KMS-11 (cell line): ENCODE measurements at regions not wholly inside any gene's neighbourhood (a gene's known extent, or its start where the extent isn't known, plus 50 kb on each side); places are given as distances from the start of the nearest gene placed in this dataset.
A peak's percentile ranks its signal among the peaks of the same experiment; 100 is the strongest.

ENCODE experiments used
- H2AFZ ChIP-seq: fragments of 200-600 bp; sonication (generic); 2 replicates; pipeline ENCODE4 v1.6.1; 2016; ENCODE audit warnings: antibody characterized with exemption, mixed run types, low read depth
- H3K27ac ChIP-seq: fragments of 200-600 bp; sonication (generic); 2 replicates; pipeline ENCODE4 v1.6.1; 2016; ENCODE audit warnings: mild to moderate bottlenecking, mixed run types
- H3K27me3 ChIP-seq: fragments of 200-600 bp; sonication (generic); 2 replicates; pipeline ENCODE4 v1.6.1; 2017; ENCODE audit warnings: mild to moderate bottlenecking, low read depth, mixed run types, moderate library complexity; ENCODE audit not compliant: insufficient read depth
- H3K36me3 ChIP-seq: fragments of 200-600 bp; sonication (generic); 2 replicates; pipeline ENCODE4 v1.6.1; 2017; ENCODE audit warnings: mild to moderate bottlenecking, mixed run types; ENCODE audit not compliant: insufficient read depth
- H3K4me1 ChIP-seq: fragments of 200-600 bp; sonication (generic); 2 replicates; pipeline ENCODE4 v1.6.1; 2016; ENCODE audit warnings: mild to moderate bottlenecking, low read depth, mixed run types; ENCODE audit not compliant: poor library complexity, severe bottlenecking
- H3K4me2 ChIP-seq: fragments of 200-600 bp; sonication (generic); 2 replicates; pipeline ENCODE4 v1.7.0; 2016; ENCODE audit warnings: mild to moderate bottlenecking, mixed run types
- H3K4me3 ChIP-seq: fragments of 200-600 bp; sonication (generic); IDR thresholded peaks from 2 replicates; pipeline ENCODE4 v1.6.1; 2017; ENCODE audit warnings: low read depth, low read length, mixed read lengths; ENCODE audit not compliant: insufficient read depth
- H3K79me2 ChIP-seq: fragments of 200-600 bp; sonication (generic); 2 replicates; pipeline ENCODE4 v1.6.1; 2016; ENCODE audit warnings: low read depth, mixed run types; ENCODE audit not compliant: insufficient read depth
- H3K9ac ChIP-seq: fragments of 200-600 bp; sonication (generic); 2 replicates; pipeline ENCODE4 v1.6.1; 2016; ENCODE audit warnings: mild to moderate bottlenecking, mixed run types
- H4K20me1 ChIP-seq: fragments of 200-600 bp; sonication (generic); 2 replicates; pipeline ENCODE4 v1.6.1; 2016; ENCODE audit warnings: mild to moderate bottlenecking, mixed run types; ENCODE audit not compliant: insufficient read depth
- TF ChIP-seq, protein P1 (sequence below): fragments of 200-600 bp; sonication (generic); conservative IDR thresholded peaks from 2 replicates; pipeline ENCODE4 v1.6.1; 2017; ENCODE audit warnings: low read depth, mild to moderate bottlenecking, antibody characterized with exemption, low read length, moderate library complexity, mixed read lengths

DNA sequence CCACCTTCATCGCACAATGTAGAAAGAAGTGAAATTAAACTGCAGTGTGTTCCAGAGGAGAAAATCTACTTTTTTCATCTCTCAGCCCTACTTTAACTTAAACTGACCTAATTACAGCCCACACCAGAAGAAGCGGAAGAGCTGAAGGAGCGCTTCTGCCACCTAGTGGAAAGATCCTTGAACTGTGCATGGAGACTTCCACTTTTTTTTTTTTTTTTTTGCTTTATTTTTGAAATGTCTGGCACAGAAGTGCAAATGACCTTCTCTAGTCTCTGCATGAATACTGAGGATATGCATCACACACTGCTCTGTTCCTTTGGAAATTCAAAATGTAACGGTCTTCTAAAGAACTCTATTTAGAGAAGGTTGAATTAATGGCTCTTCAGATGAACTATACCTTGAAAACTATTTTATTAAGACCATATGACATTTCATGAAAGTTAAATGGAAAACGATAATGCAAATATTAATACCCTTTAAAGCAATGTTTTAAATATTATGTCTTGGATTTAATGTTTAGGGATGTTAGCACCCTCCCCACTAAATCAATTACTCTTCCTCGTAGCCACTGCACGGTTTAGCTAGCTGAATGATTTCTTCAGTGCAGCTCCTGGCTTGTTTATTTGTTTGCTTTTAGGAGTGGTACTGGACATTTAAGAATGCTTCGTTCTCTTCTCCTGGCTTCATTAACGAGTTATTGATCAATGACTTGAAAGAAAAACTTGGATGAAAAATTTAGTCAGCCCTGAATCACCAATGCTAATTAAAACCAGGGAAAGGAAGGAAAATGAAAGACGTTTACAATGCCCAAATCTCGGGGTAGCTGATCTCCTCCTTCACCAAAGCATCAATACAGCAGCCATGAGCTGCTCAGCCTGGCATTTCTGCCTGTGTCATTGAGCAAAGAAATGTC is 569.6 kb upstream of the GJE1 start:
- TF ChIP-seq, protein P1, sequence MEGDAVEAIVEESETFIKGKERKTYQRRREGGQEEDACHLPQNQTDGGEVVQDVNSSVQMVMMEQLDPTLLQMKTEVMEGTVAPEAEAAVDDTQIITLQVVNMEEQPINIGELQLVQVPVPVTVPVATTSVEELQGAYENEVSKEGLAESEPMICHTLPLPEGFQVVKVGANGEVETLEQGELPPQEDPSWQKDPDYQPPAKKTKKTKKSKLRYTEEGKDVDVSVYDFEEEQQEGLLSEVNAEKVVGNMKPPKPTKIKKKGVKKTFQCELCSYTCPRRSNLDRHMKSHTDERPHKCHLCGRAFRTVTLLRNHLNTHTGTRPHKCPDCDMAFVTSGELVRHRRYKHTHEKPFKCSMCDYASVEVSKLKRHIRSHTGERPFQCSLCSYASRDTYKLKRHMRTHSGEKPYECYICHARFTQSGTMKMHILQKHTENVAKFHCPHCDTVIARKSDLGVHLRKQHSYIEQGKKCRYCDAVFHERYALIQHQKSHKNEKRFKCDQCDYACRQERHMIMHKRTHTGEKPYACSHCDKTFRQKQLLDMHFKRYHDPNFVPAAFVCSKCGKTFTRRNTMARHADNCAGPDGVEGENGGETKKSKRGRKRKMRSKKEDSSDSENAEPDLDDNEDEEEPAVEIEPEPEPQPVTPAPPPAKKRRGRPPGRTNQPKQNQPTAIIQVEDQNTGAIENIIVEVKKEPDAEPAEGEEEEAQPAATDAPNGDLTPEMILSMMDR = peak; percentile 91
- Histone ChIP-seq H3K9ac (peak overlapping the region; percentile 11; the same call in 1 of the 2 replicates), H3K4me2 (peak overlapping the region; percentile 75), H3K27ac (no peak overlapping the region; the same call in 1 of the 2 replicates), H3K4me3 (no peak overlapping the region), H3K36me3 (no peaks in the 10 kb centered on the region), H3K79me2 (no peaks in the 10 kb centered on the region), H2AFZ (peak overlapping the region; percentile 77), H4K20me1 (no peaks in the 10 kb centered on the region), H3K27me3 (no peaks in the 10 kb centered on the region), H3K4me1 (peaks cover 14% of the 10 kb centered on the region)

DNA sequence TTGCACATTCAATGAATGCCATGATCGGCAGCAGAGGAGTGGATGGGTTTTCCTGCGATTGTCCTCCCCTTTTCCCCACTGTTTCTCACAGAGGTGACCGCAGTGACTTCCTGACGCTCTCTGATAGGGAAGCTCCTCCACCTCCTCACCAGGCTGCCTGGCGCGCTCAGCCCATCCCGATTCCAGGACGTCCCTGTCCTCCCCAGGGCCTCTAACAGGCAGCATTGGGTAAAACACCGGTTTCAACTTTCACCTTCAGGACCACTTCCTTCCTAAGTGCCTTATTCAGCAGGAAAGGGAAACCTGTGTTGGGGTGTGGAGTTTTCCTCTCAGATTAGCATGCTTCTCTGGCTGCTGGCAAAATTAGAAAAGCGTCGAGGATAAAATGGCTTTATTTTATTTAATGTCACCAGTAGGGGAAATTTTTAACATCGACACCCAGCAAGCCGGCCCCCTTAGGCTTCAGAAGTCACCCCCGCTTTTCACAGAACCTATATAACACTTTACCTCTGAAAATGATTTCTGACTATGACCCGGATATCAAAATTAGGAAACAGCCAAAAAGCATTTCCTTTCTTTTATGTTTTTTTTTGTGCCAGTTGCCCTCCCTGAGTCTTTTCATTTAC is 570.4 kb upstream of the GJE1 start:
- H3K27ac ChIP-seq = no peak overlapping the region; the same call in 1 of the 2 replicates
- H3K36me3 ChIP-seq = no peaks in the 10 kb centered on the region
- no peak overlapping the region for H3K4me3 ChIP-seq
- peaks cover 14% of the 10 kb centered on the region for H3K4me1 ChIP-seq
- peak overlapping the region; percentile 11; the same call in 1 of the 2 replicates for H3K9ac ChIP-seq
- H3K4me2 ChIP-seq = peak overlapping the region; percentile 75
- H3K79me2 ChIP-seq = no peaks in the 10 kb centered on the region
- no peaks in the 10 kb centered on the region for H3K27me3 ChIP-seq
- H4K20me1 ChIP-seq = no peaks in the 10 kb centered on the region
- H2AFZ ChIP-seq = peak overlapping the region; percentile 77; the same call in 1 of the 2 replicates
- TF ChIP-seq, protein P1 = no peak

DNA sequence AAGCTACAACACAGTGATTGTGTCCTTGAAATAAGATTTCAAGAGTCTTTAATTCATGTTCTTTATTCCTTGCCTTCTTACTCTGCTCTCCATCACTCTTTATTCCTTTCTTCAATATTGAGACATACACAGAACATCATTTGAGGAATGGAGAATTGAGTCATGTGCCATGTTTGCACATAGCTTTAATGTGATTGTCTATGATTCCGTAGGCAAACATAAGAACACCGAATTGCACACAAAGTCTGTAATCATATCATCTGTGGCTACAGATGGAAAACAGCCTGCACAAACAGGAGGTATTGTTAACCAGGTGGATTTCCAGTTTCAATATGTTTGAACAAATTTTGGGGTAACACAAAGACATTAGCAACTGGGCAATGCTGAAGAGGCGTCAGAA is 571.6 kb upstream of the GJE1 start:
- Histone ChIP-seq H3K9ac (no peak overlapping the region), H4K20me1 (no peaks in the 10 kb centered on the region), H3K4me2 (no peak overlapping the region), H3K36me3 (no peaks in the 10 kb centered on the region), H3K4me1 (peaks cover 14% of the 10 kb centered on the region), H2AFZ (no peak overlapping the region), H3K79me2 (no peaks in the 10 kb centered on the region), H3K27ac (no peak overlapping the region), H3K27me3 (no peaks in the 10 kb centered on the region), H3K4me3 (no peak overlapping the region)
- TF ChIP-seq, protein P1 = no peak

DNA sequence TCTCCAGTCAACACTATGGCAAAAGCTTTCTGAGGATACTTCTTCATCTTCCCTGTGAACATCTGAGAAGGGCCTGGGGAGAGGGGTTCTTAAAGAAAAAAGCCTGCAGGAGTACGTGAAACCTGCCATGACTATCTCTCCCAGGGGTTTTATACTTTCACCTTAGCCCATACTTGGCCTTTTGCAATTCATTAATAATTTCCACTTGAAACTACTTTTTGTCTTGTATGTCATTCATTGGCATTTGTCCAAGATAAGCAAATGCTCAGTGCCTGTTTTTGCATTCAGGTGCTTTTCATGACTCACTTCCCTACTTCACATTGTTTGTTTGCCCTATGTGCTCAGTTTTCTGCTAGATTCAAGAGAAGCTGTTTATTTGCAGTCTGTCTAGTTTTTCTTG is 580.3 kb upstream of the GJE1 start:
- H4K20me1 ChIP-seq = no peaks in the 10 kb centered on the region
- no peak overlapping the region for H3K4me3 ChIP-seq
- TF ChIP-seq, protein P1 = no peak
- H3K9ac ChIP-seq = no peak overlapping the region
- no peak overlapping the region for H2AFZ ChIP-seq
- H3K79me2 ChIP-seq = no peaks in the 10 kb centered on the region
- no peak overlapping the region for H3K27ac ChIP-seq
- no peak overlapping the region for H3K4me2 ChIP-seq
- H3K36me3 ChIP-seq = no peaks in the 10 kb centered on the region
- peaks cover 11% of the 10 kb centered on the region for H3K4me1 ChIP-seq
- no peaks in the 10 kb centered on the region for H3K27me3 ChIP-seq
